SU-DHL-6 (cell line): ENCODE measurements at regions not wholly inside any gene's neighbourhood (a gene's known extent, or its start where the extent isn't known, plus 50 kb on each side); places are given as distances from the start of the nearest gene placed in this dataset.

ENCODE experiments used
- H2AFZ ChIP-seq: fragments of 200-600 bp; sonication (generic); 2 replicates; pipeline ENCODE4 v1.6.1; 2014; ENCODE audit warnings: low read depth, mild to moderate bottlenecking, moderate library complexity, mixed read lengths, antibody characterized with exemption, low read length; ENCODE audit not compliant: severe bottlenecking
- H3F3A ChIP-seq: fragments of 200-600 bp; shearing (Covaris generic); 2 replicates; pipeline ENCODE4 v1.6.0; 2016; ENCODE audit warnings: antibody characterized with exemption, mild to moderate bottlenecking; ENCODE audit not compliant: insufficient read depth
- H3K27ac ChIP-seq: fragments of 200-600 bp; sonication (generic); 2 replicates; pipeline ENCODE4 v1.5.1; 2016; ENCODE audit warnings: low read depth, mild to moderate bottlenecking, low read length, moderate library complexity, mixed read lengths
- H3K27me3 ChIP-seq: fragments of 200-600 bp; sonication (generic), shearing (Covaris generic); 2 replicates; pipeline ENCODE4 v1.6.0; 2014; ENCODE audit warnings: mild to moderate bottlenecking, low read length
- H3K36me3 ChIP-seq: fragments of 200-600 bp; sonication (generic); 2 replicates; pipeline ENCODE4 v1.6.1; 2014; ENCODE audit warnings: mild to moderate bottlenecking, low read length, mixed read lengths
- H3K4me2 ChIP-seq: fragments of 300-600, 200-600 bp; shearing (Covaris generic), sonication (generic); 2 replicates; pipeline ENCODE4 v1.6.0; 2014; ENCODE audit warnings: low read length, low read depth, mild to moderate bottlenecking; ENCODE audit not compliant: poor library complexity, severe bottlenecking
- H3K4me3 ChIP-seq: fragments of 200-600 bp; sonication (generic); 2 replicates; pipeline ENCODE4 v1.5.1; 2014; ENCODE audit warnings: antibody characterized with exemption, low read length, mild to moderate bottlenecking, mixed read lengths; ENCODE audit not compliant: insufficient read depth, poor library complexity, severe bottlenecking
- H3K79me2 ChIP-seq: fragments of 200-600 bp; sonication (generic); 2 replicates; pipeline ENCODE4 v1.6.1; 2014; ENCODE audit warnings: mild to moderate bottlenecking, low read length, moderate library complexity; ENCODE audit not compliant: insufficient read depth
- H3K9ac ChIP-seq: fragments of 200-600 bp; sonication (generic); 2 replicates; pipeline ENCODE4 v1.7.0; 2014; ENCODE audit warnings: mild to moderate bottlenecking, low read length
- H3K9me2 ChIP-seq: fragments of 200-600 bp; sonication (generic); replicated peaks from 2 replicates; pipeline ENCODE4 v1.6.1; 2014; ENCODE audit warnings: low read length; ENCODE audit not compliant: insufficient read depth
- H3K9me3 ChIP-seq: fragments of 200-600 bp; sonication (generic); 2 replicates; pipeline ENCODE4 v1.6.1; 2014; ENCODE audit warnings: low read length, mixed read lengths; ENCODE audit not compliant: insufficient read depth
- H4K20me1 ChIP-seq: fragments of 200-600 bp; sonication (generic); 2 replicates; pipeline ENCODE4 v1.6.1; 2014; ENCODE audit warnings: low read depth, mild to moderate bottlenecking, antibody characterized with exemption, low read length, moderate library complexity, mixed read lengths
- EZH2phosphoT487 ChIP-seq: fragments of 200-600 bp; sonication (generic), shearing (Covaris generic); conservative IDR thresholded peaks from 2 replicates; pipeline ENCODE4 v1.6.1; 2018; ENCODE audit warnings: mild to moderate bottlenecking, antibody characterized with exemption, low read length, moderate library complexity, mixed read lengths
- TF ChIP-seq, protein P1 (sequence below): fragments of 200-600 bp; sonication (generic); IDR thresholded peaks from one replicate; pipeline ENCODE4 v1.5.1; 2017; ENCODE audit warnings: antibody characterized with exemption, mild to moderate bottlenecking, low read length, moderate library complexity; ENCODE audit not compliant: insufficient read depth, poor library complexity, severe bottlenecking

DNA sequence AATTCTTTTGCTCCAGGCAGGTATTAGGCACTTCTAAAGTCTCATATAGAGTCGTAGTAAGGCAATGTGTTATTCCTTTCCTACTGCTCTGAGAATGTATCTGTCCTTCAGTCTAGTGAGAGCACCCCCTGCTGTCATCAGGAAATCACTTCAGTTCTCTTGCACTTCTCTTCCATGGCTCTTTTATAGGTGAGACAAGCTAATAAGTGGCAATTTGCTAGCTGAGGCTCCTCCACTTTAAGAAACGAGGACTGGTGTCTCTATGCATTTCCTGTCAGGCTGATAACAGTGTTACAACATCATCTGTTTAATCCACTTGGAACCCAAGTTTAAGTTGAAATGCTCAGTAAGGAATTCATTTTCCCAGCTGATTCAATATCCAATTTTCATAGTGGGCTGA lies 350.6 kb downstream of the TFEC start:
- Histone ChIP-seq H2AFZ (no peak overlapping the region), H3K36me3 (no peaks in the 10 kb centered on the region), H3K9ac (no peak overlapping the region), H3F3A (no peaks in the 10 kb centered on the region), H3K4me2 (no peak overlapping the region), H3K79me2 (no peaks in the 10 kb centered on the region), H3K27me3 (no peaks in the 10 kb centered on the region), H3K9me3 (no peaks in the 10 kb centered on the region), H3K27ac (no peak overlapping the region), H3K9me2 (no peaks in the 10 kb centered on the region), H4K20me1 (no peaks in the 10 kb centered on the region), H3K4me3 (no peak overlapping the region)
- no peak for TF ChIP-seq EZH2phosphoT487
- TF ChIP-seq, protein P1, sequence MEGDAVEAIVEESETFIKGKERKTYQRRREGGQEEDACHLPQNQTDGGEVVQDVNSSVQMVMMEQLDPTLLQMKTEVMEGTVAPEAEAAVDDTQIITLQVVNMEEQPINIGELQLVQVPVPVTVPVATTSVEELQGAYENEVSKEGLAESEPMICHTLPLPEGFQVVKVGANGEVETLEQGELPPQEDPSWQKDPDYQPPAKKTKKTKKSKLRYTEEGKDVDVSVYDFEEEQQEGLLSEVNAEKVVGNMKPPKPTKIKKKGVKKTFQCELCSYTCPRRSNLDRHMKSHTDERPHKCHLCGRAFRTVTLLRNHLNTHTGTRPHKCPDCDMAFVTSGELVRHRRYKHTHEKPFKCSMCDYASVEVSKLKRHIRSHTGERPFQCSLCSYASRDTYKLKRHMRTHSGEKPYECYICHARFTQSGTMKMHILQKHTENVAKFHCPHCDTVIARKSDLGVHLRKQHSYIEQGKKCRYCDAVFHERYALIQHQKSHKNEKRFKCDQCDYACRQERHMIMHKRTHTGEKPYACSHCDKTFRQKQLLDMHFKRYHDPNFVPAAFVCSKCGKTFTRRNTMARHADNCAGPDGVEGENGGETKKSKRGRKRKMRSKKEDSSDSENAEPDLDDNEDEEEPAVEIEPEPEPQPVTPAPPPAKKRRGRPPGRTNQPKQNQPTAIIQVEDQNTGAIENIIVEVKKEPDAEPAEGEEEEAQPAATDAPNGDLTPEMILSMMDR = peak; percentile 12

DNA sequence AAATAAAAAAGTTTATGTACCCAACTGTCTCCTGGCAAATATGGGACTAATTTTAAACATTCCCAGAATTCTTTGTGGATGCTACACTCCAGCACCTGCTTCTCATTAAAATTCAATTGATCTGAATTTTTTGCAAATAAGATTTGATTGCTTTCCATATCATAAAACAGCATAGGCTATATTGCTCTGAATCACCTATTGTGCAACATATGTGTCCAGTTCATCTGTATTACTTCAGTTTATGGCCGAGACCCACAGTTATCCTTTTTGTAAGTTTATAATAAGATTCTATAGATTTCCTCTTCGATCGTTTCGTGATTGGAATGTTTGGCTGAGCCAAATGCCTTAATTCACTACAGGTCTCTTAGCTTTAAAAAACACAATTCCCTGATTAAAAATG lies 351.1 kb downstream of the TFEC start:
- Histone ChIP-seq H4K20me1 (no peaks in the 10 kb centered on the region), H3K4me2 (no peak overlapping the region)

DNA sequence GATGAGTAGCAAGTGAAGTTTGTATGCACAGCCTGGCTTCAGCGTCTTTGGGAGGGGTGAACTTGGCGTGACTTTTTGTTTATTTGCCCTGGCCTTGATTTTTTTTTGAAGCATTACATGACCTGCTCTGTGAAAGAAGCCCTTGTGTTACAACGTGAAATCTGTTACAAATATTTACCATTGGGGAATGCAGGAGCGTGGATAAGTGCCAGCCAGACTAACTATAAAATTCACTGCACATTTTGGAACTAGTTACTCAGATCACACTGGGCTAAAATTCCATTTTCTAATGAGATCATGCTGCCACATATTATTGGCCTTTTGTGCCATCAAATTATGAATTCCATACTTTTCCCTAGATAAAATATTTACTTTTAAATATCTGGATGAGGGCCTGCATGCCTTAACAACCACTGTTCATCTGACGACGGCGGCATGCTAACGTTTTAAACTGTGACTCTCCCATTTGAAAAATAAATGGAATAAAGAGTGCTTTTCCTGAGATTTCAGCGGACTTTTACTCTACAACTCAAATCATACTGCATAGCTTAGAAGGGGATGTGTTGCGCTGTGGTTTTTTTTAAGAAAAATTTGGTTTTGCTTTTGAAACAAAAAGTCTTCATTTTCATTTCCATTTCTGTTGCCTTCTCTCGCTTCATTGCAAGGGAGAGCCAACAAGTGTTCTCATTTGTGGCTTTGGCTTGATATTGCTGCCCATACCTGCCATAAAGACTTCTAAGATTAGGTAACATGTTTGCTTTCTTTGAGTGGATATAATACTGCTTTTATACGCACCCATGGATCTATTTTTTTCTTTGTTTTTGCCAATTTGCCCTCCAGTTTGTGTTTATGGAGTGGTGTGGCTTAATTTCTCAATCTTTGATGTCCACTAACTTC lies 352.2 kb downstream of the TFEC start:
- no peaks in the 10 kb centered on the region for H3K79me2 ChIP-seq
- TF ChIP-seq, protein P1 = no peak
- TF ChIP-seq EZH2phosphoT487 = no peak
- H3F3A ChIP-seq = no peaks in the 10 kb centered on the region
- no peak overlapping the region for H3K9ac ChIP-seq
- no peak overlapping the region for H3K4me2 ChIP-seq
- H3K27me3 ChIP-seq = no peaks in the 10 kb centered on the region
- H3K4me3 ChIP-seq = no peak overlapping the region
- H3K9me2 ChIP-seq = no peaks in the 10 kb centered on the region
- no peaks in the 10 kb centered on the region for H3K36me3 ChIP-seq
- no peaks in the 10 kb centered on the region for H4K20me1 ChIP-seq
- H3K27ac ChIP-seq = no peak overlapping the region
- no peaks in the 10 kb centered on the region for H3K9me3 ChIP-seq
- no peak overlapping the region for H2AFZ ChIP-seq

More for the DNA sequence above, 351.1 kb downstream of the TFEC start:
- Histone ChIP-seq H3K9me2 (no peaks in the 10 kb centered on the region), H3K27ac (no peak overlapping the region), H3K27me3 (no peaks in the 10 kb centered on the region), H3F3A (no peaks in the 10 kb centered on the region), H3K79me2 (no peaks in the 10 kb centered on the region), H3K9ac (no peak overlapping the region), H3K4me3 (no peak overlapping the region), H3K9me3 (no peaks in the 10 kb centered on the region), H2AFZ (no peak overlapping the region), H3K36me3 (no peaks in the 10 kb centered on the region)
- TF ChIP-seq EZH2phosphoT487 = no peak
- TF ChIP-seq, protein P1 = no peak
